ENCODE measurements at regions not wholly inside any gene's neighbourhood (a gene's known extent, or its start where the extent isn't known, plus 50 kb on each side); places are given as distances from the start of the nearest gene placed in this dataset.

GRCh38 chr5:54717459-54717858, 199.9 kb downstream of the SNX18 start:
- no peak for DNase-seq (ENCODE audit: low read depth)

- peak; percentile 87 for DNase-seq (ENCODE audit: low read depth)
These were observed 196.5 kb downstream of the SNX18 start for GRCh38 chr5:54713923-54714581.

GRCh38 chr5:54709096-54709495, 191.5 kb downstream of the SNX18 start:
- DNase-seq (ENCODE audit: low read depth) = no peak

GRCh38 chr5:54707841-54708240, 190.3 kb downstream of the SNX18 start:
- DNase-seq (ENCODE audit: low read depth) = no peak

GRCh38 chr5:54705994-54706653, 188.6 kb downstream of the SNX18 start:
- DNase-seq (ENCODE audit: low read depth) = no peak

GRCh38 chr5:54704825-54705224, 187.3 kb downstream of the SNX18 start:
- DNase-seq (ENCODE audit: low read depth) = no peak

GRCh38 chr5:54704333-54704732, 186.8 kb downstream of the SNX18 start:
- no peak for DNase-seq (ENCODE audit: low read depth)

- no peak for DNase-seq (ENCODE audit: low read depth)
These were observed 186.2 kb downstream of the SNX18 start for GRCh38 chr5:54703565-54704255.

GRCh38 chr5:54703133-54703532, 185.6 kb downstream of the SNX18 start:
- DNase-seq (ENCODE audit: low read depth) = peak; percentile 71

GRCh38 chr5:54702470-54702869, 184.9 kb downstream of the SNX18 start:
- no peak for DNase-seq (ENCODE audit: low read depth)

- peak; percentile 96 for DNase-seq (ENCODE audit: low read depth)
These were observed 183.5 kb downstream of the SNX18 start for GRCh38 chr5:54700986-54701578.

- no peak for DNase-seq (ENCODE audit: low read depth)
These were observed 179.4 kb downstream of the SNX18 start for GRCh38 chr5:54696931-54697330.

GRCh38 chr5:54696346-54696745, 178.8 kb downstream of the SNX18 start:
- no peak for DNase-seq (ENCODE audit: low read depth)

GRCh38 chr5:54695198-54695966, 177.8 kb downstream of the SNX18 start:
- no peak for DNase-seq (ENCODE audit: low read depth)

GRCh38 chr5:54693936-54694657, 176.5 kb downstream of the SNX18 start:
- DNase-seq (ENCODE audit: low read depth) = no peak

- no peak for DNase-seq (ENCODE audit: low read depth)
These were observed 175.1 kb downstream of the SNX18 start for GRCh38 chr5:54692631-54693030.

GRCh38 chr5:54691656-54692055, 174.1 kb downstream of the SNX18 start:
- DNase-seq (ENCODE audit: low read depth) = no peak

- DNase-seq (ENCODE audit: low read depth) = peak; percentile 15
These were observed 172.1 kb downstream of the SNX18 start for GRCh38 chr5:54689411-54690251.

GRCh38 chr5:54680998-54681397, 163.4 kb downstream of the SNX18 start:
- no peak for DNase-seq (ENCODE audit: low read depth)

- no peak for DNase-seq (ENCODE audit: low read depth)
These were observed 162.1 kb downstream of the SNX18 start for GRCh38 chr5:54679686-54680085.

GRCh38 chr5:54678737-54679136, 161.2 kb downstream of the SNX18 start:
- DNase-seq (ENCODE audit: low read depth) = no peak

Data from iris pigment epithelial cell (primary cell).